NB4 (cell line): ENCODE measurements at regions not wholly inside any gene's neighbourhood (a gene's known extent, or its start where the extent isn't known, plus 50 kb on each side); places are given as distances from the start of the nearest gene placed in this dataset.

Source experiments
- DNase-seq: peaks from one replicate; pipeline ENCODE4 v3.0.0; 2010; ENCODE audit warnings: low read depth
- H3K4me3 ChIP-seq: one replicate; pipeline ENCODE4 v1.5.1; 2011; ENCODE audit warnings: mild to moderate bottlenecking, low read depth, low read length, moderate library complexity
- CTCF ChIP-seq: IDR thresholded peaks from one replicate; pipeline ENCODE4 v1.5.1; 2012; ENCODE audit warnings: low read depth, low read length
- MAX ChIP-seq: IDR thresholded peaks from 2 replicates; pipeline ENCODE4 v1.6.1; 2011; ENCODE audit warnings: low read depth, low read length
- MYC ChIP-seq: IDR thresholded peaks from 2 replicates; pipeline ENCODE4 v1.6.1; 2011; ENCODE audit warnings: low read depth, low read length
- POLR2A ChIP-seq: IDR thresholded peaks from 2 replicates; pipeline ENCODE4 v1.6.1; 2011; ENCODE audit warnings: mild to moderate bottlenecking; ENCODE audit not compliant: insufficient read length; ENCODE audit errors: extremely low read depth

DNA sequence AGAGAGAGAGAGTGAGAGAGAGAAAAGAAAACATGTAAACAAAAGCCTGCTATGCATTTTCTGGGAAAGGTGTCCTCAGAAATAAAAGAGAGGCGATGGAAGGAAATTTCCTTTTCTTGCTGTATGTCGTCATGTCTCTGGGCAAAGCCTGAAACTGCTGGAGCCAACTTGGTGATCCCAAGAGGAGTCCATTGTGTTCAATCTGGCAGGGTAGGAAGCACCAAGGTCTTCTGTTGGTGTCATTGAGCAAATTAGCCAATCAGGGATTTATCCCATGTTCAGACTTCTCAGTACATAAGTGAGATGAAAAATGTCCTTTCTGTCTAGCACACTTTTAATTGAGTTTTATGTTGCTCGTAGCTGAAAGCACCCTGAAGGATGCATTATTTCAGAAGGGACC, 260.0 kb upstream of the KAZN start:
- no peak for DNase-seq
- no peak overlapping the region for H3K4me3 ChIP-seq
- TF ChIP-seq POLR2A (no peak), MAX (no peak), MYC (no peak), CTCF (no peak)

GRCh38 chr1:14339288-14339687, 259.2 kb upstream of the KAZN start:
- no peak for TF ChIP-seq MYC
- no peak for TF ChIP-seq POLR2A
- TF ChIP-seq MAX, result no peak
- no peak for TF ChIP-seq CTCF
- no peak for DNase-seq
- H3K4me3 ChIP-seq, result no peak overlapping the region

GRCh38 chr1:14340002-14340785, 258.3 kb upstream of the KAZN start:
- no peak for TF ChIP-seq MAX
- no peak for TF ChIP-seq CTCF
- TF ChIP-seq MYC, result no peak
- TF ChIP-seq POLR2A, result no peak
- no peak for DNase-seq
- no peak overlapping the region for H3K4me3 ChIP-seq

DNA sequence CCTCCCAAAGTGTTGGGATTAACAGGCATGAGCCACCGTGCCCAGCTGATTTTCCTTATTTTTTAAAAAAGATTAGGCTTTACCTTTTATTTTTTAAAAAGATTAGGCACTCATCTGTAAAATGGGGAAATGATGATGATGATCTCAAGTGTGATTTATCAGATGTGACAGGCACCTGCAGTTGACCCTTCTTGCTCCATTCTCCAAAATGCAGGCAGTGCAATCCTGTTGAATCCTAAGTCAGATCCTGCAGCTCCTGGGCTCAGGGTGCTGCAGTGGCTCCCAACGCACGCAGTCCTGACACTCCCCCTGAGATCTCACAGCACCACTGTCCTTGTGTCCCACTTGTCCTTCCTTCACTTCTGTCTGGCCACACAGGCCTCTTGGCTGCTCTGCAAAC, 257.3 kb upstream of the KAZN start:
- TF ChIP-seq POLR2A (no peak), MYC (no peak), CTCF (no peak), MAX (no peak)
- DNase-seq, result no peak
- H3K4me3 ChIP-seq, result no peak overlapping the region

- DNase-seq, result no peak
- H3K4me3 ChIP-seq, result no peak overlapping the region
- TF ChIP-seq POLR2A (no peak), MAX (no peak), MYC (no peak), CTCF (no peak)
Measured at GRCh38 chr1:14345946-14346550, 252.4 kb upstream of the KAZN start.
